ENCODE measurements at regions not wholly inside any gene's neighbourhood (a gene's known extent, or its start where the extent isn't known, plus 50 kb on each side); places are given as distances from the start of the nearest gene placed in this dataset.

DNA sequence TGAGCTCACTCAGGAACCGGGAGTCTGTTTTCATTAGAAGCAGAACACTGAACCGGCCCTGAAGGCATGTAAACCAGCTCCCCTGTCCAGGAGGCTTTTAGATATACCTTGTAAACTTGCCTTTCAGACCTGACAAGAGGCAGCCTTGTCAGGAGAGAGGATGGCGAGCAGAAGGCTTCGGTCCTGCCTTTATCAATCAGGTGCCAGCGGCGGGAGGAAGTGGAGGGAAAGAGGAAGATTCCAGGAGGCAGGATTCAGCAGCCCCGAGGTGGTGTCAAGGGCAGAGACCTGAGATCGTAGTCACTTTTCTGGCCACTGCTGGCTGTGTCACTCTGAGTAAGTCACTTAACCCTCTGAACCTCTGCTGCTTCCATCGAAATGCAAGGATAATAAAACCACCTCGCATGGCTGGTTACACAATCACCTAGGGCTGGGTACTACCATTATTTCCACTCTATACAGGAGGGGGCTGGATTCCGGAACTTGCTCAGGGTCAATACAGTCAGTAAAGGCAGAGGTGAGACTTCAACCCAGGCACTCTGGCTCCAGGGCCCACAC, 181.0 kb downstream of the CHST1 start:
- H4K91ac ChIP-seq (ENCODE audit: insufficient read depth, low read depth, low read length), result no peak overlapping the region
- no peak overlapping the region for H3K9ac ChIP-seq (ENCODE audit: low read depth, low read length)
- H3K4me2 ChIP-seq (ENCODE audit: low read depth, low read length), result no peak overlapping the region
- 0% methylated on average over 1 of the region's 11 CpGs; no CpG with 5 or more reads in 1 of the 2 experiments for WGBS, 2 experiments (ENCODE audit: extremely low coverage in 2 of 2, insufficient read length in 1 of 2)
- H3K27me3 ChIP-seq (ENCODE audit: control insufficient read depth, insufficient read depth, low read length), result peaks cover 2% of the 10 kb centered on the region
- no peak overlapping the region for H4K8ac ChIP-seq (ENCODE audit: low read depth in 2 of 2, low read length in 2 of 2)
- H2AFZ ChIP-seq (replicated peaks; ENCODE audit: low read length, poor library complexity), result no peak overlapping the region
- no peak for TF ChIP-seq CHD1 (IDR thresholded peaks at IDR 0.05; ENCODE audit: low read depth, low read length)
- TF ChIP-seq, protein P1, sequence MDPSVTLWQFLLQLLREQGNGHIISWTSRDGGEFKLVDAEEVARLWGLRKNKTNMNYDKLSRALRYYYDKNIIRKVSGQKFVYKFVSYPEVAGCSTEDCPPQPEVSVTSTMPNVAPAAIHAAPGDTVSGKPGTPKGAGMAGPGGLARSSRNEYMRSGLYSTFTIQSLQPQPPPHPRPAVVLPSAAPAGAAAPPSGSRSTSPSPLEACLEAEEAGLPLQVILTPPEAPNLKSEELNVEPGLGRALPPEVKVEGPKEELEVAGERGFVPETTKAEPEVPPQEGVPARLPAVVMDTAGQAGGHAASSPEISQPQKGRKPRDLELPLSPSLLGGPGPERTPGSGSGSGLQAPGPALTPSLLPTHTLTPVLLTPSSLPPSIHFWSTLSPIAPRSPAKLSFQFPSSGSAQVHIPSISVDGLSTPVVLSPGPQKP (IDR thresholded peaks at IDR 0.05; ENCODE audit: borderline replicate concordance, low read depth, low read length), result no peak
- TF ChIP-seq RAD21 (IDR thresholded peaks at IDR 0.05; ENCODE audit: low read length), result no peak
- TF ChIP-seq CEBPB (IDR thresholded peaks at IDR 0.05; ENCODE audit: low read depth, low read length), result no peak
- no peak overlapping the region for H4K5ac ChIP-seq (ENCODE audit: low read depth, low read length)
- CTCF ChIA-PET, result no interaction called here
- H2BK15ac ChIP-seq (ENCODE audit: low read depth, low read length), result no peak overlapping the region
- H3K36me3 ChIP-seq (ENCODE audit: control insufficient read depth, insufficient read depth, low read length), result no peaks in the 10 kb centered on the region
- dilution Hi-C loops (cut with HindIII; ENCODE audit: low sequenced_read_pairs, unreplicated experiment) (no loop called here), in situ Hi-C loops (cut with MboI; ENCODE audit: low sequenced_read_pairs) (no loop called here), intact Hi-C loops (cut with micrococcal nuclease) (no loop called here)
- H3K4me1 ChIP-seq (ENCODE audit: control insufficient read depth, insufficient read depth, low read length), result no peaks in the 10 kb centered on the region
- H2BK20ac ChIP-seq (ENCODE audit: low read depth, low read length), result no peak overlapping the region
- H4K20me1 ChIP-seq (ENCODE audit: insufficient read depth, low read length), result no peaks in the 10 kb centered on the region
- H2AK9ac ChIP-seq (replicated peaks; ENCODE audit: low read depth, low read length, poor library complexity), result no peak overlapping the region
- BruUV-seq (replicated peaks), result no TSS peak
- no peak overlapping the region for H3K4ac ChIP-seq (ENCODE audit: low read depth, low read length)
- no peak overlapping the region for H3K56ac ChIP-seq (ENCODE audit: extremely low read depth, insufficient read depth, low read length)
- no peaks in the 10 kb centered on the region for H3K79me1 ChIP-seq (ENCODE audit: low read depth in 1 of 2, low read length in 2 of 2)
- ATAC-seq (ENCODE audit: low read depth) (no peak), DNase-seq (no peak)
- no peak overlapping the region for H2AK5ac ChIP-seq (ENCODE audit: low read depth, low read length)
- H3K23ac ChIP-seq (ENCODE audit: low read depth, low read length), result no peak overlapping the region
- no peak overlapping the region for H2BK120ac ChIP-seq (ENCODE audit: low read depth, low read length)
- no peaks in the 10 kb centered on the region for H3K9me3 ChIP-seq (ENCODE audit: control insufficient read depth, insufficient read depth, low read length)
- H3K27ac ChIP-seq (ENCODE audit: insufficient read depth, low read length), result no peak overlapping the region
- H3K4me3 ChIP-seq (ENCODE audit: insufficient read depth, low read depth, low read length), result no peak overlapping the region
- H3K14ac ChIP-seq (replicated peaks; ENCODE audit: low read depth, low read length), result no peak overlapping the region
- H3K9me1 ChIP-seq (ENCODE audit: insufficient read depth, low read length), result no peaks in the 10 kb centered on the region
- POLR2A ChIA-PET (ENCODE audit: unreplicated experiment), result no interaction called here
- no peak overlapping the region for H3K18ac ChIP-seq (ENCODE audit: low read depth, low read length)
- no peak overlapping the region for H2BK5ac ChIP-seq (ENCODE audit: low read depth, low read length, poor library complexity, severe bottlenecking)

All from IMR-90 (cell line).